Upper lobe of right lung (tissue), 1 donor: ENCODE measurements at regions not wholly inside any gene's neighbourhood (a gene's known extent, or its start where the extent isn't known, plus 50 kb on each side); places are given as distances from the start of the nearest gene placed in this dataset.
"Not testable (repeated sequence)": the region's sequence is repeated elsewhere in the genome, so short reads cannot be mapped to it uniquely, and the experiment has no call there.

Experiments
- ATAC-seq: fragments of 200-7000 bp; cut with Tn5 transposase; one replicate; pipeline ENCODE4 v1.9.1; 2020; ENCODE audit warnings: mild to moderate bottlenecking, moderate library complexity
- DNase-seq: peaks from one replicate; pipeline ENCODE4 v3.0.0-alpha.2; 2020
- H3K27ac ChIP-seq: fragments of 200-600 bp; one replicate; pipeline ENCODE4 v1.8.0; 2022
- H3K27me3 ChIP-seq: fragments of 200-600 bp; one replicate; pipeline ENCODE4 v1.8.0; 2022; ENCODE audit warnings: mild to moderate bottlenecking
- H3K36me3 ChIP-seq: fragments of 200-600 bp; one replicate; pipeline ENCODE4 v1.8.0; 2022
- H3K4me1 ChIP-seq: fragments of 200-600 bp; one replicate; pipeline ENCODE4 v1.8.0; 2022
- H3K4me3 ChIP-seq: fragments of 200-600 bp; one replicate; pipeline ENCODE4 v1.8.0; 2022; ENCODE audit warnings: mild to moderate bottlenecking
- H3K9me3 ChIP-seq: fragments of 200-600 bp; one replicate; pipeline ENCODE4 v1.8.0; 2022
- CTCF ChIP-seq: fragments of 200-600 bp; IDR thresholded peaks from one replicate; pipeline ENCODE4 v1.8.0; 2022; ENCODE audit warnings: antibody characterized with exemption
- intact Hi-C: fragments of 100-400 bp; cut with DNase I; formaldehyde crosslinking; loops from one replicate; pipeline ENCODE4 v1.11.0; 2022
- donor health status: DM: no; HTN: yes; CAD: no; lungs with severe emphysema.

GRCh38 chr6:154632119-154632518, 101.1 kb upstream of the SCAF8 start:
- intact Hi-C loops, result no loop called here
- no peaks in the 10 kb centered on the region for H3K27me3 ChIP-seq
- ATAC-seq (no peak), DNase-seq (no peak)
- no peaks in the 10 kb centered on the region for H3K36me3 ChIP-seq
- no peak overlapping the region for H3K27ac ChIP-seq
- H3K9me3 ChIP-seq, result no peaks in the 10 kb centered on the region
- TF ChIP-seq CTCF, result no peak
- H3K4me1 ChIP-seq, result no peaks in the 10 kb centered on the region
- no peak overlapping the region for H3K4me3 ChIP-seq

GRCh38 chr6:154637392-154637791, 95.8 kb upstream of the SCAF8 start:
- no peaks in the 10 kb centered on the region for H3K9me3 ChIP-seq
- DNase-seq (no peak), ATAC-seq (no peak)
- H3K27ac ChIP-seq, result no peak overlapping the region
- H3K27me3 ChIP-seq, result no peaks in the 10 kb centered on the region
- intact Hi-C loops, result no loop called here
- no peaks in the 10 kb centered on the region for H3K4me1 ChIP-seq
- H3K4me3 ChIP-seq, result no peak overlapping the region
- TF ChIP-seq CTCF, result no peak
- no peaks in the 10 kb centered on the region for H3K36me3 ChIP-seq

GRCh38 chr6:154638369-154638768, 94.8 kb upstream of the SCAF8 start:
- Histone ChIP-seq H3K4me3 (no peak overlapping the region), H3K4me1 (no peaks in the 10 kb centered on the region), H3K36me3 (no peaks in the 10 kb centered on the region), H3K27me3 (no peaks in the 10 kb centered on the region), H3K9me3 (no peaks in the 10 kb centered on the region), H3K27ac (no peak overlapping the region)
- DNase-seq (no peak), ATAC-seq (no peak)
- intact Hi-C loops, result no loop called here
- TF ChIP-seq CTCF, result no peak

GRCh38 chr6:154639196-154639595, 94.0 kb upstream of the SCAF8 start:
- H3K27me3 ChIP-seq, ATAC-seq, H3K4me3 ChIP-seq, H3K27ac ChIP-seq, intact Hi-C loops, H3K36me3 ChIP-seq, H3K4me1 ChIP-seq, H3K9me3 ChIP-seq, DNase-seq: not testable (repeated sequence)

GRCh38 chr6:154648188-154648887, 84.9 kb upstream of the SCAF8 start:
- Histone ChIP-seq H3K4me3 (no peak overlapping the region), H3K9me3 (no peaks in the 10 kb centered on the region), H3K4me1 (peaks cover 9% of the 10 kb centered on the region), H3K27ac (no peak overlapping the region), H3K27me3 (no peaks in the 10 kb centered on the region), H3K36me3 (no peaks in the 10 kb centered on the region)
- no peak for TF ChIP-seq CTCF
- intact Hi-C loops, result no loop called here
- DNase-seq (no peak), ATAC-seq (no peak)

- Histone ChIP-seq H3K4me3 (no peak overlapping the region), H3K9me3 (no peaks in the 10 kb centered on the region), H3K36me3 (no peaks in the 10 kb centered on the region), H3K4me1 (peaks cover 12% of the 10 kb centered on the region), H3K27ac (no peak overlapping the region), H3K27me3 (no peaks in the 10 kb centered on the region)
- DNase-seq (no peak), ATAC-seq (no peak)
- intact Hi-C loops, result no loop called here
- no peak for TF ChIP-seq CTCF
Observed at GRCh38 chr6:154648888-154649205, 84.4 kb upstream of the SCAF8 start.
